Transverse colon (tissue), 4 donors: ENCODE measurements at regions not wholly inside any gene's neighbourhood (a gene's known extent, or its start where the extent isn't known, plus 50 kb on each side); places are given as distances from the start of the nearest gene placed in this dataset.

Experiments used
- EP300 ChIP-seq: sonication (generic); formaldehyde crosslinking; IDR thresholded peaks from one replicate; pipeline ENCODE4 v1.6.1; 2017; ENCODE audit warnings: antibody characterized with exemption, low read depth
- POLR2A ChIP-seq: fragments of 450-650 bp; IDR thresholded peaks from one replicate; pipeline ENCODE4 v1.6.1; 2016; ENCODE audit warnings: antibody characterized with exemption, mild to moderate bottlenecking, moderate library complexity
- POLR2AphosphoS5 ChIP-seq, 3 donors: sonication (generic); formaldehyde crosslinking; IDR thresholded peaks; one replicate each; pipeline ENCODE4 v1.6.1; 2016; ENCODE audit warnings: antibody characterized with exemption in 3 of 3
- TF ChIP-seq, protein P1 (sequence below), 5 experiments: fragments of 200-600 bp in 3 of 5; fragments of 450-650 bp in 2 of 5; sonication (generic) in 3 of 5; IDR thresholded peaks; 1 replicate in 2 of 5; 2 replicates in 3 of 5; pipeline ENCODE4 v1.5.1; 2016 to 2017; ENCODE audit warnings: antibody characterized with exemption in 5 of 5, inconsistent platforms in 3 of 5, mild to moderate bottlenecking in 2 of 5, moderate library complexity in 1 of 5

DNA sequence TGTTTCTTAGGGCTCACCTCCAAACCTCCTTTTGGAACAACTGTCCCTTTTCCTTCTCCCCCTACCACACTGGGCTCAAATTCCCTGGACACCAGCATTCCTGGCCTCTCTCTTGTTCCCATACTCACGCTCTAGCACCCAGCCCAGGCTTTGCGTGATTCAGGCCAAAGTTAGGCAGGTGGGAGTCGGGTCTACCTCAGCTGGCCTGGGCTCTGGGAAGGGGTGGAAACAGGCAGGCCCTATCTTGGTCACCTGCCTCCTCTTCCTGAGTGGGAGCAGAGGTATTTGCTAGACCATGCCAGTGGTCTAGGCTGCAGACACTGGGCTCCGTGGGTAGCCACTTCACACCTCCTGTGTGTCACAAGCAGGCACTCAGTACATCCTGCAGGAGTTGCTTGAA is 211.1 kb upstream of the MAMLD1 start:
- TF ChIP-seq, protein P1, sequence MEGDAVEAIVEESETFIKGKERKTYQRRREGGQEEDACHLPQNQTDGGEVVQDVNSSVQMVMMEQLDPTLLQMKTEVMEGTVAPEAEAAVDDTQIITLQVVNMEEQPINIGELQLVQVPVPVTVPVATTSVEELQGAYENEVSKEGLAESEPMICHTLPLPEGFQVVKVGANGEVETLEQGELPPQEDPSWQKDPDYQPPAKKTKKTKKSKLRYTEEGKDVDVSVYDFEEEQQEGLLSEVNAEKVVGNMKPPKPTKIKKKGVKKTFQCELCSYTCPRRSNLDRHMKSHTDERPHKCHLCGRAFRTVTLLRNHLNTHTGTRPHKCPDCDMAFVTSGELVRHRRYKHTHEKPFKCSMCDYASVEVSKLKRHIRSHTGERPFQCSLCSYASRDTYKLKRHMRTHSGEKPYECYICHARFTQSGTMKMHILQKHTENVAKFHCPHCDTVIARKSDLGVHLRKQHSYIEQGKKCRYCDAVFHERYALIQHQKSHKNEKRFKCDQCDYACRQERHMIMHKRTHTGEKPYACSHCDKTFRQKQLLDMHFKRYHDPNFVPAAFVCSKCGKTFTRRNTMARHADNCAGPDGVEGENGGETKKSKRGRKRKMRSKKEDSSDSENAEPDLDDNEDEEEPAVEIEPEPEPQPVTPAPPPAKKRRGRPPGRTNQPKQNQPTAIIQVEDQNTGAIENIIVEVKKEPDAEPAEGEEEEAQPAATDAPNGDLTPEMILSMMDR (IDR thresholded peaks at IDR 0.05): no peak
- TF ChIP-seq POLR2AphosphoS5 (IDR thresholded peaks at IDR 0.05) (no peak), EP300 (no peak), POLR2A (no peak)
